GM12878 (cell line): ENCODE measurements at regions not wholly inside any gene's neighbourhood (a gene's known extent, or its start where the extent isn't known, plus 50 kb on each side); places are given as distances from the start of the nearest gene placed in this dataset.
A peak's percentile ranks its signal among the peaks of the same experiment; 100 is the strongest.

Experiments
- ATAC-seq: fragments of 200-7000 bp; cut with Tn5 transposase; 3 replicates; pipeline ENCODE4 v1.9.1; 2020; ENCODE audit warnings: mild to moderate bottlenecking, moderate library complexity
- BruUV-seq: library from RNA; stranded (reverse); fragments of 400-500 nt; replicated peaks from 2 replicates; lab custom pipeline; 2021; lab: Mats Ljungman, UMichigan
- CTCF ChIA-PET: fragments of 300-600 bp; sonication (Branson Sonifier 250); formaldehyde crosslinking; extraction: SDS; loops from one replicate; lab custom pipeline; 2021; ENCODE audit warnings: inconsistent platforms; lab: Yijun Ruan, JAX
- POLR2A ChIA-PET: fragments of 350-600 bp; formaldehyde crosslinking; extraction: SDS; loops from one replicate; lab custom pipeline; 2021; ENCODE audit warnings: inconsistent platforms; lab: Charles Lee
- RAD21 ChIA-PET: fragments of 300-600 bp; sonication (Branson Sonifier 250); formaldehyde crosslinking; loops from one replicate; lab custom pipeline; 2023; ENCODE audit warnings: antibody characterized with exemption; ENCODE audit not compliant: unreplicated experiment; lab: Charles Lee
- SMC1A ChIA-PET: fragments of 300-600 bp; sonication (Branson Sonifier 250); formaldehyde crosslinking; loops from one replicate; lab custom pipeline; 2023; ENCODE audit not compliant: unreplicated experiment, uncharacterized antibody; lab: Charles Lee
- DNase-seq: peaks from one replicate; pipeline ENCODE4 v3.0.0-alpha.2; 2011; ENCODE audit warnings: low read depth, low spot score
- FAIRE-seq: peaks from 3 replicates; lab custom pipeline; 2011; peaks lifted over from hg19 to GRCh38; lab: Jason Lieb, UNC
- H2AFZ ChIP-seq: 2 replicates; pipeline ENCODE4 v1.6.0; 2011; ENCODE audit warnings: low read depth, low read length, control low read depth; ENCODE audit not compliant: control insufficient read depth
- H3K27ac ChIP-seq: 2 replicates; pipeline ENCODE4 v1.5.1; 2011; ENCODE audit warnings: control low read depth; ENCODE audit not compliant: control insufficient read depth, insufficient read depth
- H3K27me3 ChIP-seq, 2 experiments: replicated peaks in 1 of 2; 2 replicates each; pipeline versions ENCODE4 v1.6.0 to v1.6.1; 2011; ENCODE audit warnings: low read length in 1 of 2; ENCODE audit not compliant: control insufficient read depth in 2 of 2, insufficient read depth in 2 of 2
- H3K36me3 ChIP-seq, 2 experiments: 2 replicates each; pipeline ENCODE4 v1.5.1; 2011; ENCODE audit warnings: low read length in 1 of 2; ENCODE audit not compliant: control insufficient read depth in 2 of 2, insufficient read depth in 2 of 2
- H3K4me1 ChIP-seq: 2 replicates; pipeline ENCODE4 v1.6.1; 2011; ENCODE audit warnings: mild to moderate bottlenecking, low read length, moderate library complexity, mixed read lengths; ENCODE audit not compliant: control insufficient read depth, insufficient read depth
- H3K4me2 ChIP-seq: 2 replicates; pipeline ENCODE4 v1.6.0; 2011; ENCODE audit warnings: control low read depth; ENCODE audit not compliant: control insufficient read depth, insufficient read depth
- H3K4me3 ChIP-seq: fragments of 200-600 bp; sonication (generic); 2 replicates; pipeline ENCODE4 v1.5.1; 2016
- H3K79me2 ChIP-seq: 2 replicates; pipeline ENCODE4 v1.6.0; 2011; ENCODE audit warnings: low read length; ENCODE audit not compliant: control insufficient read depth, insufficient read depth
- H3K9ac ChIP-seq: 2 replicates; pipeline ENCODE4 v1.8.0; 2011; ENCODE audit warnings: low read length, control low read depth, mixed read lengths; ENCODE audit not compliant: control insufficient read depth, insufficient read depth
- H3K9me3 ChIP-seq: replicated peaks from 3 replicates; pipeline ENCODE4 v1.5.1; 2011; ENCODE audit warnings: mild to moderate bottlenecking, low read length; ENCODE audit not compliant: control insufficient read depth, insufficient read depth
- H4K20me1 ChIP-seq: 2 replicates; pipeline ENCODE4 v1.6.0; 2011; ENCODE audit not compliant: control insufficient read depth, insufficient read depth
- CUX1 ChIP-seq: IDR thresholded peaks from 2 replicates; pipeline ENCODE4 v1.6.1; 2012; ENCODE audit warnings: improper control_type of control experiment, low read depth, low read length; ENCODE audit not compliant: insufficient replicate concordance
- HDAC2 ChIP-seq: fragments of 200-600 bp; sonication (generic); IDR thresholded peaks from 2 replicates; pipeline ENCODE4 v1.6.1; 2017
- HDAC6 ChIP-seq: fragments of 200-600 bp; sonication (generic); IDR thresholded peaks from one replicate; pipeline ENCODE4 v1.8.0; 2017; ENCODE audit warnings: antibody characterized with exemption; ENCODE audit not compliant: unreplicated experiment
- IRF3 ChIP-seq: fragments of 450-650 bp; IDR thresholded peaks from 2 replicates; pipeline ENCODE4 v1.6.1; 2014; ENCODE audit warnings: mild to moderate bottlenecking
- JUNB ChIP-seq: IDR thresholded peaks from 2 replicates; pipeline ENCODE4 v1.6.1; 2016; ENCODE audit warnings: antibody characterized with exemption, mild to moderate bottlenecking
- NFYA ChIP-seq: IDR thresholded peaks from 2 replicates; pipeline ENCODE4 v1.6.1; 2011; ENCODE audit warnings: low read depth, mild to moderate bottlenecking, low read length, improper control_type of control experiment, borderline replicate concordance
- RAD21 ChIP-seq: IDR thresholded peaks from 2 replicates; pipeline ENCODE4 v1.6.1; 2011; ENCODE audit warnings: mild to moderate bottlenecking, low read depth, low read length, moderate library complexity; ENCODE audit not compliant: insufficient read depth
- RAD51 ChIP-seq: fragments of 450-650 bp; IDR thresholded peaks from 2 replicates; pipeline ENCODE4 v1.6.1; 2016; ENCODE audit warnings: moderate library complexity, mild to moderate bottlenecking, inconsistent platforms
- RELA ChIP-seq: fragments of 450-650 bp; IDR thresholded peaks from 2 replicates; pipeline ENCODE4 v1.8.0; 2014; ENCODE audit warnings: borderline replicate concordance; ENCODE audit not compliant: partially characterized antibody
- SMARCA5 ChIP-seq: fragments of 450-650 bp; IDR thresholded peaks from 2 replicates; pipeline ENCODE4 v1.6.1; 2017; ENCODE audit warnings: mild to moderate bottlenecking
- USF2 ChIP-seq: IDR thresholded peaks from 2 replicates; pipeline ENCODE4 v1.6.1; 2011; ENCODE audit warnings: low read depth, low read length, improper control_type of control experiment, borderline replicate concordance
- ZSCAN29 ChIP-seq: fragments of 450-650 bp; IDR thresholded peaks from 2 replicates; pipeline ENCODE4 v1.6.1; 2017; ENCODE audit warnings: mild to moderate bottlenecking, moderate library complexity
- in situ Hi-C: fragments of 300-500 bp; cut with MboI; formaldehyde crosslinking; loops from 9 replicates; pipeline ENCODE4 v1.14.3; 2018; ENCODE audit warnings: mixed read lengths
- intact Hi-C: fragments of 100-400 bp; cut with micrococcal nuclease; formaldehyde crosslinking; loops from one replicate; pipeline ENCODE4 v1.14.2; 2022; ENCODE audit not compliant: unreplicated experiment

GRCh38 chr14:85218982-85219381 lies 311.0 kb upstream of the FLRT2 start:
- Histone ChIP-seq H3K79me2 (no peaks in the 10 kb centered on the region), H3K9ac (no peak overlapping the region), H3K27me3 (no peaks in the 10 kb centered on the region), H3K36me3 (no peaks in the 10 kb centered on the region), H3K4me3 (no peak overlapping the region), H3K27ac (no peak overlapping the region), H4K20me1 (no peaks in the 10 kb centered on the region), H3K4me1 (no peaks in the 10 kb centered on the region), H3K4me2 (no peak overlapping the region), H2AFZ (no peak overlapping the region), H3K9me3 (no peaks in the 10 kb centered on the region)
- in situ Hi-C loops (no loop called here), intact Hi-C loops (no loop called here)
- DNase-seq (no peak), ATAC-seq (peak; percentile 62), FAIRE-seq (no peak)
- POLR2A ChIA-PET: no interaction called here
- TF ChIP-seq NFYA (no peak), JUNB (no peak), HDAC2 (no peak), IRF3 (no peak), USF2 (no peak), HDAC6 (no peak), RAD51 (no peak), CUX1 (no peak), RELA (no peak), SMARCA5 (no peak), ZSCAN29 (no peak), RAD21 (no peak)
- SMC1A ChIA-PET: interaction anchor here (0.5 to 1.0 kb wide), 3 partner anchors 11 to 23 kb away, joined by 3 read pairs; no protein-coding TSS in a partner anchor
- RAD21 ChIA-PET: no interaction called here
- CTCF ChIA-PET: interaction anchor here (0.8 kb wide), 1 partner anchor 18 kb away, joined by 3 read pairs; no protein-coding TSS in a partner anchor
- no TSS peak for BruUV-seq
